NOMO-1 treated with dmso at 0.1 percent for 144 hours (cell line): ENCODE measurements at regions not wholly inside any gene's neighbourhood (a gene's known extent, or its start where the extent isn't known, plus 50 kb on each side); places are given as distances from the start of the nearest gene placed in this dataset.
"Not testable (repeated sequence)": the region's sequence is repeated elsewhere in the genome, so short reads cannot be mapped to it uniquely, and the experiment has no call there.

Experiments used
- DNase-seq: peaks from one replicate; lab custom pipeline; 2025; ENCODE audit not compliant: unreplicated experiment; lab: John Stamatoyannopoulos, UW

DNA sequence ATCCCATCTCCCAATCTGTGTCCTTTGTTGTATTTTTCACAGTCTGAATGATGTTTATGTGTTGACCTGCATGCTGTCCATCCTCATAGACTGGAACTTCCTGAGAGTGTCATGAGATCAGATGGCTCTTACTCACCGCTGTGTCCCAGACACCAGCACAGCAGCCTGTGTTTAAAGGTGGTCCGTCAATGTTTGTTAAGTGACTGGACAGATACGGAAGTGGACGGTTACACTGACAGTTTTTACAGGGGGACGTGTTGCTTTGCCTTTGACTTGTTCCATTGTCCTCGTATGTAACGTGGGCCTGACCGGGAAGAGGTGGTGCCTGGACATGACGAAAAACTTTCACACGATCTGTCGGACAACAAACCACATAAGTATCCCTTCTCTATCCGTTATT is 56.7 kb upstream of the SULF2 start:
- not testable (repeated sequence) for DNase-seq

DNA sequence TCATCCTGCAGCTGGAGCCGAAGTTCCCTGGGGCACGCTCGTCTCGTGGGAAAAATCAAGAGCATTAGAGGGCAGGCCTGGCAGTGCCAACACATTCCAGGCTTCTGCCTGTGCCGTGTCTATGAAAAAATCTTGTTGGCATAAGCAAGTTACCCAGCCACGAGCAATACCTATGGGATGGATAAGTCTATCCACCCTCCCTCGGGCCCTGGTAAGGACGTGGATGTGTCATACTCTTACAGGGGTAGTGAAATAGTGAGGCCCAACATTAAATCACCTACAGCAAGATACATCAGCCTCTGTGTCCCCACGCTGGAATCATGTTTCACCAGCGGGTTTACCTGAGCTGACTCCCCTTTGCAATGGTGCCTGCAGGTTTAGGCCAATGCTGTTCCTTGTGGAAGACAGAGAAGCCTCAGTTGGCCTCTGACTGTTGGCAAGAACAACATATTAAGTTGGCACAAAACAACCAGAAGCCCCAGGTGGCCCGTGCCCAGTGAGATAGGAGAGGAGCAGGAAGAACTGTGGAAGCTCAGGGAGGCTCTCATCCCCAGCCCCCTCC is 51.1 kb upstream of the SULF2 start:
- not testable (repeated sequence) for DNase-seq
